ENCODE measurements at regions not wholly inside any gene's neighbourhood (a gene's known extent, or its start where the extent isn't known, plus 50 kb on each side); places are given as distances from the start of the nearest gene placed in this dataset.

DNA sequence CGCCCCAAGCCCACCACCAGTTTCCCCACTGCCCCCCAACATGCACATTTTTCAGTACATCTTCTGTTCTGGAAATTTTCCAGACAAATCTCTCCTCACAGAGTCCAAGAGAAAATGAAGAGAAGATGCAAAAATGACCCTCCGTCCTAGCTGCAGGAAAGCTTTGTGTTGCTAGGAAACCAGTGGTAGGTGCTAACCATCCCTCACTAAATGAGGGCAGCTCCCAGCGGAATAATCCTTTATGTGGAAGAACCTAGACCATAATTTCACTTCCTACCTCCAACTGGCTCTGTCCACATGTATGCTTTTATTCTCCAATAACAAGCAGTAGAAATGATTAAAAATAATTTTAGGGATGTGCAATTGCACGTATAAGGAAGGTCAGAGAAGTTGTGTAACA lies 311.9 kb upstream of the EPHA4 start:
- no peaks in the 10 kb centered on the region for H3K9me3 ChIP-seq (ENCODE audit: insufficient read depth, low read length)
- TF ChIP-seq CTCF (IDR thresholded peaks at IDR 0.05; ENCODE audit: insufficient read depth, low read length, poor library complexity, severe bottlenecking) (no peak), EZH2phosphoT487 (conservative IDR thresholded peaks at IDR 0.05; ENCODE audit: low read length) (no peak)
- no peak overlapping the region for H2AFZ ChIP-seq (ENCODE audit: low read depth, low read length, severe bottlenecking)
- no peaks in the 10 kb centered on the region for H3K9me2 ChIP-seq (replicated peaks; ENCODE audit: insufficient read depth, low read length)
- no peaks in the 10 kb centered on the region for H3K79me2 ChIP-seq (ENCODE audit: insufficient read depth, low read length)
- no peak overlapping the region for H3K4me3 ChIP-seq (ENCODE audit: insufficient read depth, low read length, poor library complexity, severe bottlenecking)
- no peaks in the 10 kb centered on the region for H3K36me3 ChIP-seq (ENCODE audit: low read length)
- H3K27me3 ChIP-seq (ENCODE audit: low read length), result no peaks in the 10 kb centered on the region
- H3K27ac ChIP-seq (ENCODE audit: low read depth, low read length), result no peak overlapping the region
- no peak overlapping the region for H3K9ac ChIP-seq (ENCODE audit: low read length)
- no peaks in the 10 kb centered on the region for H4K20me1 ChIP-seq (ENCODE audit: low read depth, low read length)
- H3F3A ChIP-seq (ENCODE audit: insufficient read depth), result no peaks in the 10 kb centered on the region
- no peak overlapping the region for H3K4me2 ChIP-seq (ENCODE audit: low read depth, low read length, poor library complexity, severe bottlenecking)

GRCh38 chr2:221876016-221876415 lies 303.9 kb upstream of the EPHA4 start:
- no peak overlapping the region for H3K9ac ChIP-seq (ENCODE audit: low read length)
- H3K4me3 ChIP-seq (ENCODE audit: insufficient read depth, low read length, poor library complexity, severe bottlenecking), result no peak overlapping the region
- H3K36me3 ChIP-seq (ENCODE audit: low read length), result no peaks in the 10 kb centered on the region
- H2AFZ ChIP-seq (ENCODE audit: low read depth, low read length, severe bottlenecking), result no peak overlapping the region
- no peaks in the 10 kb centered on the region for H3K9me2 ChIP-seq (replicated peaks; ENCODE audit: insufficient read depth, low read length)
- H3K4me2 ChIP-seq (ENCODE audit: low read depth, low read length, poor library complexity, severe bottlenecking), result no peak overlapping the region
- H3K27ac ChIP-seq (ENCODE audit: low read depth, low read length), result no peak overlapping the region
- H3K9me3 ChIP-seq (ENCODE audit: insufficient read depth, low read length), result no peaks in the 10 kb centered on the region
- H3K27me3 ChIP-seq (ENCODE audit: low read length), result no peaks in the 10 kb centered on the region
- H3K79me2 ChIP-seq (ENCODE audit: insufficient read depth, low read length), result no peaks in the 10 kb centered on the region
- H4K20me1 ChIP-seq (ENCODE audit: low read depth, low read length), result no peaks in the 10 kb centered on the region
- no peaks in the 10 kb centered on the region for H3F3A ChIP-seq (ENCODE audit: insufficient read depth)
- no peak for TF ChIP-seq CTCF (IDR thresholded peaks at IDR 0.05; ENCODE audit: insufficient read depth, low read length, poor library complexity, severe bottlenecking)

- H3K4me3 ChIP-seq (ENCODE audit: insufficient read depth, low read length, poor library complexity, severe bottlenecking), result no peak overlapping the region
- H3F3A ChIP-seq (ENCODE audit: insufficient read depth), result no peaks in the 10 kb centered on the region
- no peaks in the 10 kb centered on the region for H3K27me3 ChIP-seq (ENCODE audit: low read length)
- H4K20me1 ChIP-seq (ENCODE audit: low read depth, low read length), result no peaks in the 10 kb centered on the region
- H3K36me3 ChIP-seq (ENCODE audit: low read length), result no peaks in the 10 kb centered on the region
- no peaks in the 10 kb centered on the region for H3K79me2 ChIP-seq (ENCODE audit: insufficient read depth, low read length)
- H3K9me2 ChIP-seq (replicated peaks; ENCODE audit: insufficient read depth, low read length), result no peaks in the 10 kb centered on the region
- H3K27ac ChIP-seq (ENCODE audit: low read depth, low read length), result no peak overlapping the region
- no peaks in the 10 kb centered on the region for H3K9me3 ChIP-seq (ENCODE audit: insufficient read depth, low read length)
- TF ChIP-seq EZH2phosphoT487 (conservative IDR thresholded peaks at IDR 0.05; ENCODE audit: low read length) (no peak), CTCF (IDR thresholded peaks at IDR 0.05; ENCODE audit: insufficient read depth, low read length, poor library complexity, severe bottlenecking) (no peak)
- H3K9ac ChIP-seq (ENCODE audit: low read length), result no peak overlapping the region
- H3K4me2 ChIP-seq (ENCODE audit: low read depth, low read length, poor library complexity, severe bottlenecking), result no peak overlapping the region
- H2AFZ ChIP-seq (ENCODE audit: low read depth, low read length, severe bottlenecking), result no peak overlapping the region
Observed at GRCh38 chr2:221874444-221874843, 302.3 kb upstream of the EPHA4 start.

- Histone ChIP-seq H3K27ac (ENCODE audit: low read depth, low read length) (no peak overlapping the region), H3K79me2 (ENCODE audit: insufficient read depth, low read length) (no peaks in the 10 kb centered on the region), H3F3A (ENCODE audit: insufficient read depth) (no peaks in the 10 kb centered on the region), H3K4me2 (ENCODE audit: low read depth, low read length, poor library complexity, severe bottlenecking) (no peak overlapping the region), H3K9ac (ENCODE audit: low read length) (no peak overlapping the region), H3K27me3 (ENCODE audit: low read length) (no peaks in the 10 kb centered on the region), H2AFZ (ENCODE audit: low read depth, low read length, severe bottlenecking) (no peak overlapping the region), H3K36me3 (ENCODE audit: low read length) (no peaks in the 10 kb centered on the region), H3K9me2 (replicated peaks; ENCODE audit: insufficient read depth, low read length) (no peaks in the 10 kb centered on the region), H3K4me3 (ENCODE audit: insufficient read depth, low read length, poor library complexity, severe bottlenecking) (no peak overlapping the region), H3K9me3 (ENCODE audit: insufficient read depth, low read length) (no peaks in the 10 kb centered on the region), H4K20me1 (ENCODE audit: low read depth, low read length) (no peaks in the 10 kb centered on the region)
- TF ChIP-seq CTCF (IDR thresholded peaks at IDR 0.05; ENCODE audit: insufficient read depth, low read length, poor library complexity, severe bottlenecking) (no peak), EZH2phosphoT487 (conservative IDR thresholded peaks at IDR 0.05; ENCODE audit: low read length) (no peak)
Observed at GRCh38 chr2:221857719-221858118, 285.6 kb upstream of the EPHA4 start.
